Endothelial cell of umbilical vein (primary cell): ENCODE measurements at regions not wholly inside any gene's neighbourhood (a gene's known extent, or its start where the extent isn't known, plus 50 kb on each side); places are given as distances from the start of the nearest gene placed in this dataset.

Experiments
- BruUV-seq: library from RNA; stranded (reverse); fragments of 400-500 nt; replicated peaks from 2 replicates; lab custom pipeline; 2021; lab: Mats Ljungman, UMichigan
- CTCF ChIA-PET: fragments of 300-600, 350-600 bp; sonication (Branson Sonifier 250); formaldehyde crosslinking; loops from one replicate; lab custom pipeline; 2021; ENCODE audit warnings: antibody characterized with exemption, inconsistent platforms; lab: Charles Lee
- POLR2A ChIA-PET: fragments of 300-600, 350-600 bp; sonication (Branson Sonifier 250); formaldehyde crosslinking; loops from one replicate; lab custom pipeline; 2021; ENCODE audit warnings: antibody characterized with exemption, inconsistent platforms; lab: Charles Lee
- DNase-seq: peaks from one replicate; pipeline ENCODE4 v3.0.0-alpha.2; 2011; ENCODE audit warnings: low read depth, low spot score
- FAIRE-seq: peaks from 2 replicates; lab custom pipeline; 2011; peaks lifted over from hg19 to GRCh38; lab: Jason Lieb, UNC
- H2AFZ ChIP-seq: 2 replicates; pipeline ENCODE4 v1.6.0; 2012; ENCODE audit warnings: low read depth, low read length, control low read depth, inconsistent platforms
- H3K27ac ChIP-seq: 2 replicates; pipeline ENCODE4 v1.5.1; 2011; ENCODE audit warnings: low read depth, mild to moderate bottlenecking, control low read depth, low read length, moderate library complexity; ENCODE audit not compliant: insufficient read depth
- H3K27me3 ChIP-seq, 2 experiments: 2 replicates each; pipeline versions ENCODE4 v1.6.0 to v1.6.1; 2011; ENCODE audit warnings: low read length in 2 of 2, mixed read lengths in 1 of 2; ENCODE audit not compliant: control insufficient read depth in 2 of 2, insufficient read depth in 2 of 2
- H3K36me3 ChIP-seq, 2 experiments: 2 replicates in 1 of 2; 3 replicates in 1 of 2; pipeline ENCODE4 v1.5.1; 2011; ENCODE audit warnings: low read length in 2 of 2, mild to moderate bottlenecking in 1 of 2, moderate library complexity in 1 of 2; ENCODE audit not compliant: control insufficient read depth in 2 of 2, insufficient read depth in 2 of 2; ENCODE audit errors: extremely low read depth in 1 of 2
- H3K4me1 ChIP-seq: 3 replicates; pipeline ENCODE4 v1.5.1; 2011; ENCODE audit warnings: mild to moderate bottlenecking, low read length; ENCODE audit not compliant: control insufficient read depth, insufficient read depth; ENCODE audit errors: extremely low read depth
- H3K4me2 ChIP-seq: 2 replicates; pipeline ENCODE4 v1.6.1; 2011; ENCODE audit warnings: low read length, control low read depth, mixed read lengths; ENCODE audit not compliant: insufficient read depth
- H3K4me3 ChIP-seq, 3 experiments: fragments of 200-600 bp in 1 of 3; sonication (generic), shearing (Covaris generic) in 1 of 3; replicated peaks in 1 of 3; 2 replicates each; pipeline ENCODE4 v1.5.1; 2011 to 2016; ENCODE audit warnings: control low read depth in 3 of 3, low read length in 3 of 3, mild to moderate bottlenecking in 2 of 3, inconsistent platforms in 1 of 3, low read depth in 1 of 3, moderate library complexity in 1 of 3; ENCODE audit not compliant: insufficient read depth in 1 of 3
- H3K79me2 ChIP-seq: 2 replicates; pipeline ENCODE4 v1.6.0; 2012; ENCODE audit warnings: low read length, inconsistent platforms; ENCODE audit not compliant: control insufficient read depth, insufficient read depth
- H3K9ac ChIP-seq: replicated peaks from 2 replicates; pipeline ENCODE3; 2011; ENCODE audit warnings: low read length, control low read depth; ENCODE audit not compliant: insufficient read depth; ENCODE audit errors: extremely low read depth
- H3K9me1 ChIP-seq: replicated peaks from 3 replicates; pipeline ENCODE4 v1.6.0; 2011; ENCODE audit warnings: mild to moderate bottlenecking, low read length; ENCODE audit not compliant: control insufficient read depth, insufficient read depth; ENCODE audit errors: extremely low read depth
- H3K9me3 ChIP-seq: replicated peaks from 2 replicates; pipeline ENCODE4 v1.5.1; 2012; ENCODE audit warnings: low read length, inconsistent platforms; ENCODE audit not compliant: control insufficient read depth, insufficient read depth
- H4K20me1 ChIP-seq: replicated peaks from 2 replicates; pipeline ENCODE3; 2011; ENCODE audit warnings: mild to moderate bottlenecking, low read length; ENCODE audit not compliant: control insufficient read depth, insufficient read depth; ENCODE audit errors: extremely low read depth
- EZH2 ChIP-seq: IDR thresholded peaks from 2 replicates; pipeline ENCODE4 v1.6.1; 2012; ENCODE audit warnings: borderline replicate concordance, low read depth, mild to moderate bottlenecking, moderate library complexity, low read length, inconsistent platforms; ENCODE audit not compliant: severe bottlenecking
- FOS ChIP-seq: IDR thresholded peaks from 2 replicates; pipeline ENCODE4 v1.6.1; 2011; ENCODE audit warnings: mild to moderate bottlenecking, low read length, moderate library complexity, borderline replicate concordance; ENCODE audit not compliant: insufficient read depth
- GATA2 ChIP-seq: IDR thresholded peaks from 2 replicates; pipeline ENCODE4 v1.7.0; 2011; ENCODE audit warnings: low read depth, mild to moderate bottlenecking, moderate library complexity, mixed read lengths, low read length; ENCODE audit not compliant: insufficient read length, insufficient read depth
- JUN ChIP-seq: IDR thresholded peaks from 2 replicates; pipeline ENCODE4 v1.6.1; 2011; ENCODE audit warnings: borderline replicate concordance, low read depth; ENCODE audit not compliant: insufficient read length, insufficient read depth
- MYC ChIP-seq: IDR thresholded peaks from one replicate; pipeline ENCODE4 v1.6.1; 2011; ENCODE audit warnings: mild to moderate bottlenecking, low read depth, low read length
- POLR2A ChIP-seq: IDR thresholded peaks from 2 replicates; pipeline ENCODE4 v1.6.1; 2012; ENCODE audit warnings: low read depth, mild to moderate bottlenecking, control low read depth, low read length
- POLR2AphosphoS5 ChIP-seq: IDR thresholded peaks from 2 replicates; pipeline ENCODE4 v1.6.1; 2012; ENCODE audit warnings: low read depth, mild to moderate bottlenecking, control low read depth, low read length, moderate library complexity; ENCODE audit not compliant: insufficient read depth
- dilution Hi-C: fragments of 300-500 bp; cut with MboI; formaldehyde crosslinking; loops from one replicate; pipeline ENCODE4 v1.15.0; 2019; ENCODE audit warnings: low sequenced_read_pairs; ENCODE audit not compliant: extremely low pct_ligation_motif_present
- intact Hi-C: fragments of 100-400 bp; cut with micrococcal nuclease; formaldehyde crosslinking; loops from one replicate; pipeline ENCODE4 v1.10.0; 2022
- TF ChIP-seq, protein P1 (sequence below): IDR thresholded peaks from 2 replicates; pipeline ENCODE4 v1.6.1; 2011; ENCODE audit not compliant: insufficient read depth, insufficient read length
- TF ChIP-seq, protein P2 (sequence below), 2 donors: IDR thresholded peaks; 1 replicate in 1 of 2; 2 replicates in 1 of 2; pipeline ENCODE4 v1.5.1; 2011; ENCODE audit warnings: low read length in 2 of 2, mild to moderate bottlenecking in 2 of 2, moderate library complexity in 2 of 2, control low read depth in 1 of 2, inconsistent platforms in 1 of 2, low read depth in 1 of 2; ENCODE audit not compliant: insufficient read depth in 1 of 2; ENCODE audit errors: extremely low read depth in 1 of 2

DNA sequence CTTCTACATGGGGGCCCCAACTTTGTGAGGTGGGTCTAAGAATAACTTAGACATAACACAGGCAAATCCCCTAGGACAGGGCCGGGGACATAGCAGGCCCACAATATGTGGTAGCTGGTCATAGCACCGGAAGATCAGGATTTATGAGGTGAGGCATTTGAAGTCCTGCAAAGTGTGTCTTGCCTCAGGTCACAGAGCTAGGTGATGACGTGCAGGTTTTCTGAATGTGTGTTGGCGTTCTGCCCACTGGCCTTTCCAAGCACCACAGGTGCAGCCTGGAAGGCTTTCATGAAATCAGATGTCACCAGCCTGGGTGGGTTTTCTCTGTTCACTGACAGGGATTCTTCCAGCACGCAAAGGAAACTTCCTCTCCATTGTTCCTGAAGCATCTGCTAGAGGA lies 119.1 kb downstream of the LRATD1 start:
- ChIA-PET POLR2A (no interaction called here), CTCF (no interaction called here)
- Histone ChIP-seq H3K79me2 (no peaks in the 10 kb centered on the region), H3K9ac (no peak overlapping the region), H3K36me3 (no peaks in the 10 kb centered on the region), H2AFZ (no peak overlapping the region), H4K20me1 (no peaks in the 10 kb centered on the region), H3K4me3 (no peak overlapping the region), H3K4me1 (no peaks in the 10 kb centered on the region), H3K27ac (no peak overlapping the region), H3K4me2 (no peak overlapping the region), H3K27me3 (no peaks in the 10 kb centered on the region), H3K9me1 (no peaks in the 10 kb centered on the region), H3K9me3 (peaks cover 2% of the 10 kb centered on the region)
- DNase-seq (no peak), FAIRE-seq (no peak)
- BruUV-seq: no TSS peak
- TF ChIP-seq FOS: no peak
- TF ChIP-seq, protein P1, sequence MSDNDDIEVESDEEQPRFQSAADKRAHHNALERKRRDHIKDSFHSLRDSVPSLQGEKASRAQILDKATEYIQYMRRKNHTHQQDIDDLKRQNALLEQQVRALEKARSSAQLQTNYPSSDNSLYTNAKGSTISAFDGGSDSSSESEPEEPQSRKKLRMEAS: no peak
- no peak for TF ChIP-seq POLR2AphosphoS5
- no peak for TF ChIP-seq POLR2A
- no peak for TF ChIP-seq JUN
- TF ChIP-seq, protein P2, sequence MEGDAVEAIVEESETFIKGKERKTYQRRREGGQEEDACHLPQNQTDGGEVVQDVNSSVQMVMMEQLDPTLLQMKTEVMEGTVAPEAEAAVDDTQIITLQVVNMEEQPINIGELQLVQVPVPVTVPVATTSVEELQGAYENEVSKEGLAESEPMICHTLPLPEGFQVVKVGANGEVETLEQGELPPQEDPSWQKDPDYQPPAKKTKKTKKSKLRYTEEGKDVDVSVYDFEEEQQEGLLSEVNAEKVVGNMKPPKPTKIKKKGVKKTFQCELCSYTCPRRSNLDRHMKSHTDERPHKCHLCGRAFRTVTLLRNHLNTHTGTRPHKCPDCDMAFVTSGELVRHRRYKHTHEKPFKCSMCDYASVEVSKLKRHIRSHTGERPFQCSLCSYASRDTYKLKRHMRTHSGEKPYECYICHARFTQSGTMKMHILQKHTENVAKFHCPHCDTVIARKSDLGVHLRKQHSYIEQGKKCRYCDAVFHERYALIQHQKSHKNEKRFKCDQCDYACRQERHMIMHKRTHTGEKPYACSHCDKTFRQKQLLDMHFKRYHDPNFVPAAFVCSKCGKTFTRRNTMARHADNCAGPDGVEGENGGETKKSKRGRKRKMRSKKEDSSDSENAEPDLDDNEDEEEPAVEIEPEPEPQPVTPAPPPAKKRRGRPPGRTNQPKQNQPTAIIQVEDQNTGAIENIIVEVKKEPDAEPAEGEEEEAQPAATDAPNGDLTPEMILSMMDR (IDR thresholded peaks at IDR 0.05; ENCODE audit: extremely low read depth in 1 of 2, insufficient read depth in 1 of 2, low read depth in 1 of 2, low read length in 2 of 2): no peak
- TF ChIP-seq EZH2: no peak
- no peak for TF ChIP-seq GATA2
- no peak for TF ChIP-seq MYC
- intact Hi-C loops (no loop called here), dilution Hi-C loops (no loop called here)
